GM19035 (cell line): ENCODE measurements at regions not wholly inside any gene's neighbourhood (a gene's known extent, or its start where the extent isn't known, plus 50 kb on each side); places are given as distances from the start of the nearest gene placed in this dataset.

Experiments
- ATAC-seq: cut with Tn5 transposase; IDR thresholded peaks from one replicate; pipeline ENCODE4 v1.9.1; 2021; ENCODE audit not compliant: unreplicated experiment

- ATAC-seq = no peak
These were observed 332.4 kb downstream of the PCDH7 start for GRCh38 chr4:31052519-31052918.

- no peak for ATAC-seq
These were observed 333.3 kb downstream of the PCDH7 start for GRCh38 chr4:31053451-31053850.

- no peak for ATAC-seq
These were observed 334.1 kb downstream of the PCDH7 start for GRCh38 chr4:31054295-31054694.

GRCh38 chr4:31058656-31059055 lies 338.5 kb downstream of the PCDH7 start:
- ATAC-seq = no peak

- ATAC-seq = no peak
These were observed 339.8 kb downstream of the PCDH7 start for GRCh38 chr4:31059753-31060522.

- no peak for ATAC-seq
These were observed 344.9 kb downstream of the PCDH7 start for GRCh38 chr4:31065086-31065485.

GRCh38 chr4:31068257-31069075 lies 348.3 kb downstream of the PCDH7 start:
- no peak for ATAC-seq

- no peak for ATAC-seq
These were observed 349.0 kb downstream of the PCDH7 start for GRCh38 chr4:31069151-31069550.

- ATAC-seq = no peak
These were observed 351.6 kb downstream of the PCDH7 start for GRCh38 chr4:31071508-31072486.

- no peak for ATAC-seq
These were observed 355.8 kb downstream of the PCDH7 start for GRCh38 chr4:31075969-31076368.

- no peak for ATAC-seq
These were observed 358.5 kb downstream of the PCDH7 start for GRCh38 chr4:31078661-31079060.

- no peak for ATAC-seq
These were observed 360.7 kb downstream of the PCDH7 start for GRCh38 chr4:31080887-31081286.

GRCh38 chr4:31081366-31081765 lies 361.2 kb downstream of the PCDH7 start:
- ATAC-seq = no peak

- ATAC-seq = no peak
These were observed 363.3 kb downstream of the PCDH7 start for GRCh38 chr4:31083456-31083855.

- no peak for ATAC-seq
These were observed 364.7 kb downstream of the PCDH7 start for GRCh38 chr4:31084806-31085416.

- no peak for ATAC-seq
These were observed 365.5 kb downstream of the PCDH7 start for GRCh38 chr4:31085689-31086088.

- no peak for ATAC-seq
These were observed 366.7 kb downstream of the PCDH7 start for GRCh38 chr4:31086756-31087330.

GRCh38 chr4:31088600-31089230 lies 368.5 kb downstream of the PCDH7 start:
- ATAC-seq = no peak

GRCh38 chr4:31089815-31090214 lies 369.6 kb downstream of the PCDH7 start:
- ATAC-seq = no peak

- ATAC-seq = no peak
These were observed 374.3 kb downstream of the PCDH7 start for GRCh38 chr4:31094474-31094873.
